ENCODE measurements at regions not wholly inside any gene's neighbourhood (a gene's known extent, or its start where the extent isn't known, plus 50 kb on each side); places are given as distances from the start of the nearest gene placed in this dataset.
"Not testable (repeated sequence)": the region's sequence is repeated elsewhere in the genome, so short reads cannot be mapped to it uniquely, and the experiment has no call there.

- DNase-seq: no peak
Measured at GRCh38 chr14:58961045-58961731, 227.3 kb upstream of the DAAM1 start.

- DNase-seq: no peak
Measured at GRCh38 chr14:58963873-58964597, 224.4 kb upstream of the DAAM1 start.

GRCh38 chr14:58964598-58964928 is 223.9 kb upstream of the DAAM1 start:
- no peak for DNase-seq

DNA sequence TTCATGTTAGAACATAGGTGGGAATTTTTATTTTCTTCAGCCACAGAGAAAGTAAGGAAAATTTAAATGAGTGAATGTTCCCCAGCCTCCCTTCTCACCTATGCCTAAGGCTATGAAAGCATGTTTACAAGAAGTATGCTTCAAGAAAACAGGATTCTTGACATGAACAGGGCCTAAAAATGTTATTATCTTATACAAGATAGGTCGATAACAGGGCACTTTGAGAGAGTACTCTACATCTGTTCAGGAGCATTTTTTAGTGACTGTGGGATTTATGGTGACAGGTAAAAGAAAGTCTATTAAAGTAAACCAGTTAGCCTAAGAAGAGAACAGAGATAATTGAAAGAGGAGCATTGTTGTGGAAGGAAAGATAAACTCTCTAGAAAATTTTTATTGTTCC is 222.9 kb upstream of the DAAM1 start:
- DNase-seq: no peak

GRCh38 chr14:58966997-58967396 is 221.5 kb upstream of the DAAM1 start:
- DNase-seq: no peak

DNA sequence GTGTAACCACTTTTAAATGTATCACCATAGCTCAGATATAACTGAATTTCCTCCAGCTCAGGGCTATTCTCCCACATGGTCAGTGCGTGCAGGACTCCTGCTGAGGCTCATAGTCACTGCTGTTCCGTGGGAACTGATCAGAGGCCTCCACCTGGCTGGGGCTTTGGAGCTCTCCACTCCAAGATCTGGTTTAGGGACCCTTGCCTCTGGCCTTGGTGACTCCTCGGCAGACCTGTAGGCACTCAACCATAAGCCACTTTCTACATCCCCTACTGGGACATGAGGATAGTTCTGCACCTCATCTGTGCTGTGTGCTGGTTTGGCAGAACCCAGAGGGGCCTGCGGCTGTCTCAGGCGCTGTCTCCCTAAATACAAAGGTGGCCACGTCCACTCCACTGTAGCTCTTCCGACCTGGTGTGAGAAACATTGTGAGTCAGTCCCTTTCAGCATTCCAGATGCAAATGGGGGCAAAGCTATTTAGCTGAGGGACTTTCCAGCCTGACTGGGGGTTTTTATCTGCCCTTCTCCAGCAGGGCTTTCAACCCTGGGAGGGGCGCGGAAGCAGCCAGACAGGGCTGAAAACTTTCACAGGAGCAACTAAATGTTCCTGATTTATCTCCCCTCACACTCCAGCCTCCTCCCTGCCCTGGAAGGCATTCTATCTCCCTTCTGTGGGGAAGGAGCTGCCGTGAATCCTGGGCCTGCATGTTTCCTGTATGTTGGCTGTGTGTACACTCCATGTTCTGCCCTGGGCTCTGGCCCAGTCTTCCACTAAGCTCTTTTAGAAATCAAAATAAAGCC is 218.3 kb upstream of the DAAM1 start:
- no peak for DNase-seq

GRCh38 chr14:58972233-58973017 is 216.0 kb upstream of the DAAM1 start:
- no peak for DNase-seq

DNA sequence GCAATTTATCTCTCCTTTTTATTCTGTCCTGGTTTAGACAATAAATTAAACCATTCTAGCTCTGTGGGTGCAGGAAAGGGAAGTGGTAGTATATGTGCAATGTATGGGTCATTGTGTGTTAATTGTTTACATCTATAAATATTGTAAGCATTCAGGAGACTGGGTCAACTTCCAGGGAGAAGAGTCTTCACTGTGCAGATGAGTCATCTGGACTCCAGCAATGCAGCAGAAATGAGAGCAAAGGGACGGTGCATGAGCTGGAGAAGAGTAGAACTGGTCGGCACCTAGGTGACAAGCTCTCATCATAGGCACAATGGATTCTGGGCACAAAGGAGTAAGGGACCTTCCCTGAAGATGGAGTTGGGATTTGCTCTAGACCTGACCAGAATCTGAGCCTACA is 211.1 kb upstream of the DAAM1 start:
- DNase-seq: no peak

- no peak for DNase-seq
Measured at GRCh38 chr14:58978343-58978742, 210.1 kb upstream of the DAAM1 start.

GRCh38 chr14:58979325-58979724 is 209.1 kb upstream of the DAAM1 start:
- DNase-seq: no peak

DNA sequence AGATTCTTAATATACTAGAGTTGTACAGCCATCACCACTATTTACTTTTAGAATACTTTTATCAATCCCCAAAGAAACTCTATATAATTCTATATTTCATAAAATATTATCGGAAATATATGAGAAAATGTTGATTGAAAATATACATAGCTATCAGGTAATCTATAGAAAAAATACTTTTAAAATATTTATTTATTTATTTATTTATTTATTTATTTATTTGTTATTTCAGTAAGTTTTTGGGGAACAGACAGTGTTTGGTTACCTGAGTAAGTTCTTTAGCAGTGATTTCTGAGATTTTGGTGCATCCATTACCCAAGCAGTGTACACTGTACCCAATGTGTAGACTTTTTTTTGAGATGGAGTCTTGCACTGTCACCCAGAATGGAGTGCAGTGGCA is 206.6 kb upstream of the DAAM1 start:
- no peak for DNase-seq

DNA sequence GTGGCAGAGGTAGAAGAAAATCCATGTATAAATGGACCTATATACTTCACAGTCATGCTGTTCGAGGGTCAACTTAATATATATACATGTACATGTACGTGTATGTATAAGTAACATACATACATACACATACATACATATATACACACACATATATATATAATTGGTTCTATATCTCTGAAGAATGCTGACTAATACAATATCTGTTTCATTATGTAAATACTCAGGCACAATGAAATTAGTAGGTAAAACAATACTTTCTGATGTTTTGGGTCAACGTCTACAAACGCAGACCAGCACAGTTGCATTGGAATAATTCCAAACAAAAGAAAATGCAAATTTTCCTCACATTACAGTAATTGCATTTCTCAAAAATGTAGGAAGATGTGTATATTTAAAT is 202.7 kb upstream of the DAAM1 start:
- DNase-seq: no peak

DNA sequence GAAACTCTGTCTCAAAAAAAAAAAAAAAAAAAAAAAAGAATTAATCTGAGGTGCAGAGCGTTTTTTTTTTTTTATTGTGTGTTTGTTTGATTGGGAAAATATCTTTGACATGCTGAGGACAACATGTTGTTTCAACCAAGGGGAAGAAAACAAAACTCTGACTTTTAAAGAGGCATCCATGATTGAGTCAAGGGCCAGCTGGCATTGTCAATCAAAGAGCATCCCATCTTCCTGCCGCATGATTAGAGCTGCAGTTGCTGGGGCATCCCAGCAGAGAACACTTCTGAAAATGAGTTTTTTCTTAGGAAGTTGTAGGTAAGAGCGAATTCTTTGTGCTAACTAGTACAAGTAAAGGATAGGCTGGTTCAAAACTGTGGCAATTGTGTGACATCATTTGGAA is 200.9 kb upstream of the DAAM1 start:
- DNase-seq: no peak

DNA sequence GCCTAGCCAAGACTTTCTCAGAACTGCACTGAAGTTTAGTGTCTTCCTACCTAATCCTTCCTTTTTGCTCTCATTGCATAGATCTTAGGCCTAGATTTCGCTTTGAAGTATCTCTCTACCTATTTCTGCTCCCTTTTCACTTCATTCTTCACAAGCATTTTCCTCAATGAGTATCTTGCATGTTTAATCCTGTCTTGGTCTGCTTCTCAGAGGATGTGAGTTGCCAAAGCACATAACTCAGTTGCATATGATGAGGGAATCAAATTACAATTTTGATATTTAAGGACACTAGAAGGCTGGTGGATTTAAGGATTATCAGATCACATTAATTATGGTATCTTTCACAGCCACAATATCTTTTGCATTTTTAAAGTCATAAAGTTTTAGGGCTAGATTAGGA is 195.5 kb upstream of the DAAM1 start:
- DNase-seq: no peak

- no peak for DNase-seq
Measured at GRCh38 chr14:58994130-58994529, 194.3 kb upstream of the DAAM1 start.

DNA sequence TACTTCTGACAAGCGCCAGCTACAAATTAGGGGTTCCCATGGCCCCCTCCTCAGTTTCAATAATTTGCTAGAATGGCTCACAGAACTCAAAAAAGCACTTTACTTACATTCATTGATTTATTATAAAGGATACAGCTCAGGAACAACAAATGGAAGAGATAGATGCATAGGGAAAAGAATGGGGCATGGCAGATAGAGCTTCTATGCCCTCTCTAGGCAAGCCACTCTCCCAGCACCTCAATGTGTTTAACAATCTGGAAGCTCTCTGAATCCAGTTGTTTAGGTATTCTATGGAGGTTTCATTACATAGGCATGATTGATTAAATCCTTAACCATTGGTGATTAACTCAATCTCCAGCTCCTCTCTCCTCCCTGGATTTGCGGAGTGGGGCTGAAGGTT is 184.5 kb upstream of the DAAM1 start:
- no peak for DNase-seq

GRCh38 chr14:59006179-59006578 is 182.3 kb upstream of the DAAM1 start:
- not testable (repeated sequence) for DNase-seq

DNA sequence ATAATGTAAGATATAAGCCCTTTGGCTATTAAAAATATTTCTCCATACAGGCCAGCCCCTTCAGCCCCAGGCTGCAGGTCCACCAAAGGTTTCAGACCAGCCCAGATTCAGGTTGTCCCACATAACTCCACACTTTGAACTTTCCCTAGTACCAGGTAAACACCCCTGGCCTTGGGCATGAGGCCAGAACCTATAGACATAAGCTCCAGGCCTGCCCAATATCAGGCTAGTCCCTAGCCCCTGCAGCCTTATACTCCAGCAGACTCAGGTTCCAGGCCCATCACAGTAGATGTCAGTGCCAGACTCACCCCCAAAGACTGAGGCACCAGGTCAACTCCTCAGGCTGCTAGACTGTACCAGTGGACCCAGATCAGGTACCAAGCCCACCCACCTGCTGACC is 178.5 kb upstream of the DAAM1 start:
- DNase-seq: no peak

- DNase-seq: no peak
Measured at GRCh38 chr14:59013672-59014298, 174.7 kb upstream of the DAAM1 start.

DNA sequence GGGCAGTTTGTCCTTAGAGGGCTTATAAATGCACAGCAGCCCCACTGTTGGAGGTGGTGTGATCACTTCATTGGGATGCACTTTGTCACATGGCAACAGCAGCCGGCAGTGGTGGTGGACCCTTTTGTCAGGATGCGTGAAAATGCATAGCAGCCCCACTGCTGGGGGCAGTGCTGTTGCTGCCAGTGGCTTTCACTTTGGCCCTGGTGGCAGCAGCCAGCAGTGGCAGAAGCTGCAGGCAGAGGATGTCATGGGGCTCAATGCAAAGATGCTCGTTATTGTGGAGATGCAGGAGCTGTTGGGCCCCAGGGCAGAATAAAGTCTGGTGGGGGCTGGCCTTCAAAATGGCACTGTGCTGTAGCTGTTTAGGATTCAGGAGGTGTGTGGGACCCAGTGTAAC is 173.0 kb upstream of the DAAM1 start:
- DNase-seq: no peak

- no peak for DNase-seq
Measured at GRCh38 chr14:59017285-59017965, 171.0 kb upstream of the DAAM1 start.

GRCh38 chr14:59018460-59018859 is 170.0 kb upstream of the DAAM1 start:
- no peak for DNase-seq

All from NCI-H2081 treated with DMSO at 0.1 percent for 48 hours (cell line).